A549 (cell line): ENCODE measurements at regions not wholly inside any gene's neighbourhood (a gene's known extent, or its start where the extent isn't known, plus 50 kb on each side); places are given as distances from the start of the nearest gene placed in this dataset.
A peak's percentile ranks its signal among the peaks of the same experiment; 100 is the strongest.

ENCODE experiments used
- ATAC-seq, 2 experiments: fragments of 200-7000 bp in 1 of 2; fragments of >200 bp in 1 of 2; cut with Nextera tagmentation in 1 of 2; cut with Tn5 transposase in 1 of 2; 3 replicates each; pipeline versions ENCODE4 v1.8.0 to v1.9.1; 2018 to 2020; ENCODE audit warnings: mild to moderate bottlenecking in 1 of 2, moderate library complexity in 1 of 2
- CTCF ChIA-PET: fragments of 300-600 bp; sonication (Branson Sonifier 250); formaldehyde crosslinking; extraction: SDS; loops from one replicate; lab custom pipeline; 2021; ENCODE audit warnings: antibody characterized with exemption, inconsistent platforms; lab: Yijun Ruan, JAX
- POLR2A ChIA-PET: fragments of 350-600 bp; formaldehyde crosslinking; extraction: SDS; loops from one replicate; lab custom pipeline; 2021; ENCODE audit warnings: antibody characterized with exemption, inconsistent platforms; lab: Yijun Ruan, JAX
- DNase-seq, 2 experiments: peaks; one replicate each; pipeline versions ENCODE4 v3.0.0 to v3.0.0-alpha.2; 2011 to 2016; ENCODE audit warnings: low read depth in 1 of 2, low spot score in 1 of 2
- FAIRE-seq: peaks from 2 replicates; lab custom pipeline; 2011; peaks lifted over from hg19 to GRCh38; lab: Jason Lieb, UNC
- H3K27ac ChIP-seq, 2 experiments: fragments of >200 bp; sonication (Bioruptor Twin); formaldehyde crosslinking; 3 replicates each; pipeline ENCODE4 v1.5.1; 2016 to 2017
- H3K4me1 ChIP-seq: fragments of >200 bp; sonication (Bioruptor Twin); formaldehyde crosslinking; 3 replicates; pipeline ENCODE4 v1.6.1; 2016
- H3K4me2 ChIP-seq: fragments of >200 bp; sonication (Bioruptor Twin); formaldehyde crosslinking; 3 replicates; pipeline ENCODE4 v1.6.1; 2016
- H3K4me3 ChIP-seq: fragments of >200 bp; sonication (Bioruptor Twin); formaldehyde crosslinking; 3 replicates; pipeline ENCODE4 v1.5.1; 2016
- H3K9me3 ChIP-seq: fragments of >200 bp; sonication (Bioruptor Twin); formaldehyde crosslinking; 3 replicates; pipeline ENCODE4 v1.6.1; 2016
- BHLHE40 ChIP-seq: IDR thresholded peaks from 2 replicates; pipeline ENCODE4 v1.6.1; 2012; ENCODE audit warnings: low read depth, low read length, inconsistent platforms
- CBX2 ChIP-seq: fragments of 200-600 bp; sonication (generic); IDR thresholded peaks from 2 replicates; pipeline ENCODE4 v1.6.1; 2016; ENCODE audit warnings: low read depth, mild to moderate bottlenecking, borderline replicate concordance
- CBX8 ChIP-seq: fragments of 200-600 bp; sonication (generic); IDR thresholded peaks from 2 replicates; pipeline ENCODE4 v1.6.1; 2016
- CHD4 ChIP-seq: fragments of 200-600 bp; sonication (generic); IDR thresholded peaks from 2 replicates; pipeline ENCODE4 v1.6.1; 2016; ENCODE audit warnings: antibody characterized with exemption, mild to moderate bottlenecking, borderline replicate concordance
- EP300 ChIP-seq, 2 experiments: fragments of >200 bp; sonication (Bioruptor Twin); formaldehyde crosslinking; IDR thresholded peaks; 2 replicates in 1 of 2; 3 replicates in 1 of 2; pipeline ENCODE4 v1.6.1; 2016 to 2017
- FOSL2 ChIP-seq, 2 experiments: fragments of 450-650 bp in 1 of 2; fragments of >200 bp in 1 of 2; sonication (Bioruptor Twin) in 1 of 2; formaldehyde crosslinking; IDR thresholded peaks; 2 replicates each; pipeline versions ENCODE4 v1.5.0 to v1.6.1; 2016 to 2020; ENCODE audit warnings: mild to moderate bottlenecking in 1 of 2, moderate library complexity in 1 of 2
- GATA3 ChIP-seq: IDR thresholded peaks from 2 replicates; pipeline ENCODE4 v1.6.1; 2012; ENCODE audit warnings: borderline replicate concordance
- HDAC2 ChIP-seq: fragments of 200-600 bp; sonication (generic); IDR thresholded peaks from 2 replicates; pipeline ENCODE4 v1.6.1; 2016
- HOXA7 ChIP-seq: fragments of 250-450 bp; sonication (Bioruptor Pico); IDR thresholded peaks from 2 replicates; pipeline ENCODE4 v1.5.0; 2020; ENCODE audit warnings: mild to moderate bottlenecking, moderate library complexity
- JUNB ChIP-seq: fragments of >200 bp; sonication (Bioruptor Twin); formaldehyde crosslinking; IDR thresholded peaks from 2 replicates; pipeline ENCODE4 v1.6.1; 2016
- KDM1A ChIP-seq: fragments of 200-600 bp; sonication (generic); IDR thresholded peaks from 2 replicates; pipeline ENCODE4 v1.6.1; 2016; ENCODE audit warnings: low read depth, mild to moderate bottlenecking
- MAFK ChIP-seq: fragments of 450-650 bp; IDR thresholded peaks from 2 replicates; pipeline ENCODE4 v1.6.1; 2014; ENCODE audit not compliant: partially characterized antibody
- MAX ChIP-seq: IDR thresholded peaks from 2 replicates; pipeline ENCODE4 v1.6.1; 2012
- NR3C1 ChIP-seq: fragments of >200 bp; sonication (Bioruptor Twin); formaldehyde crosslinking; IDR thresholded peaks from 3 replicates; pipeline ENCODE4 v1.6.1; 2017
- POLR2AphosphoS2 ChIP-seq: conservative IDR thresholded peaks from 2 replicates; pipeline ENCODE4 v1.6.1; 2012; ENCODE audit warnings: low read length, improper control_type of control experiment, inconsistent platforms
- RAD21 ChIP-seq, 2 experiments: fragments of >200 bp in 1 of 2; sonication (Bioruptor Twin) in 1 of 2; formaldehyde crosslinking in 1 of 2; IDR thresholded peaks in 1 of 2; conservative IDR thresholded peaks in 1 of 2; 2 replicates in 1 of 2; 3 replicates in 1 of 2; pipeline ENCODE4 v1.6.1; 2012 to 2018; ENCODE audit warnings: inconsistent platforms in 1 of 2
- RNF2 ChIP-seq: fragments of 200-600 bp; sonication (generic); IDR thresholded peaks from 2 replicates; pipeline ENCODE4 v1.6.1; 2016; ENCODE audit warnings: low read depth, mild to moderate bottlenecking, antibody characterized with exemption, moderate library complexity, borderline replicate concordance
- SMC3 ChIP-seq: fragments of >200 bp; sonication (Bioruptor Twin); formaldehyde crosslinking; IDR thresholded peaks from 3 replicates; pipeline ENCODE4 v1.6.1; 2018; ENCODE audit warnings: inconsistent platforms
- ZC3H11A ChIP-seq: fragments of 450-650 bp; IDR thresholded peaks from 2 replicates; pipeline ENCODE4 v1.6.1; 2014; ENCODE audit warnings: antibody characterized with exemption, mild to moderate bottlenecking
- WGBS: methylation state at CpG from one replicate; pipeline ENCODE4 v1.1.6; 2017; ENCODE audit errors: missing lambda C conversion rate; 5-methylcytosine and 5-hydroxymethylcytosine counted together
- TF ChIP-seq, protein P1 (sequence below): fragments of 250-450 bp; sonication (Bioruptor Pico); IDR thresholded peaks from 2 replicates; pipeline ENCODE4 v1.5.0; 2020; ENCODE audit warnings: low read depth, mild to moderate bottlenecking, moderate library complexity
- TF ChIP-seq, protein P2 (sequence below): fragments of >200 bp; sonication (Bioruptor Twin); formaldehyde crosslinking; IDR thresholded peaks from 3 replicates; pipeline ENCODE4 v1.5.1; 2016
- TF ChIP-seq, protein P3 (sequence below): fragments of >200 bp; sonication (Bioruptor Twin); formaldehyde crosslinking; IDR thresholded peaks from 3 replicates; pipeline ENCODE4 v1.6.1; 2016

- ATAC-seq (no peak), FAIRE-seq (no peak), DNase-seq (no peak)
- Histone ChIP-seq H3K4me1 (no peaks in the 10 kb centered on the region), H3K9me3 (no peaks in the 10 kb centered on the region), H3K27ac (no peak overlapping the region), H3K4me2 (no peak overlapping the region)
- POLR2A ChIA-PET: no interaction called here
- WGBS: 22% methylated on average over 6 of the region's 6 CpGs
- TF ChIP-seq JUNB (no peak), MAX (no peak), POLR2AphosphoS2 (no peak), CBX2 (no peak), EP300 (IDR thresholded peaks at IDR 0.05) (no peak), KDM1A (no peak), BHLHE40 (no peak), CHD4 (no peak)
- TF ChIP-seq, protein P1, sequence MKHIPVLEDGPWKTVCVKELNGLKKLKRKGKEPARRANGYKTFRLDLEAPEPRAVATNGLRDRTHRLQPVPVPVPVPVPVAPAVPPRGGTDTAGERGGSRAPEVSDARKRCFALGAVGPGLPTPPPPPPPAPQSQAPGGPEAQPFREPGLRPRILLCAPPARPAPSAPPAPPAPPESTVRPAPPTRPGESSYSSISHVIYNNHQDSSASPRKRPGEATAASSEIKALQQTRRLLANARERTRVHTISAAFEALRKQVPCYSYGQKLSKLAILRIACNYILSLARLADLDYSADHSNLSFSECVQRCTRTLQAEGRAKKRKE (CRISPR knock-in tag): no peak
- TF ChIP-seq, all 56 proteins: peak for 0
- CTCF ChIA-PET: interaction anchor here (0.6 to 6.1 kb wide), 16 partner anchors 9 to 1429 kb away, joined by 3 to 94 read pairs (median 6); partner anchors contain the start of gene MPHOSPH6
- H3K4me3 ChIP-seq: no peak overlapping the region
These were observed 61.2 kb upstream of the MPHOSPH6 start for GRCh38 chr16:82231008-82231787.

GRCh38 chr16:82229800-82230619, 60.0 kb upstream of the MPHOSPH6 start:
- ChIA-PET POLR2A (no interaction called here), CTCF (interaction anchor here (0.6 to 6.1 kb wide), 37 partner anchors 11 to 619 kb away, joined by 3 to 94 read pairs (median 4); partner anchors contain the start of gene MPHOSPH6)
- H3K9me3 ChIP-seq: no peaks in the 10 kb centered on the region
- H3K4me1 ChIP-seq: no peaks in the 10 kb centered on the region
- ATAC-seq (peak; percentile 89 to 96), FAIRE-seq (no peak), DNase-seq (peak; percentile 50 to 73)
- TF ChIP-seq JUNB: no peak
- TF ChIP-seq RAD21 (conservative IDR thresholded peaks at IDR 0.05 in 1 of 2, IDR thresholded peaks at IDR 0.05 in 1 of 2): peak; percentile 85 to 88
- no peak for TF ChIP-seq RNF2
- TF ChIP-seq NR3C1: no peak
- no peak for TF ChIP-seq CBX8
- no peak for TF ChIP-seq ZC3H11A
- no peak for TF ChIP-seq MAFK
- TF ChIP-seq, protein P2, sequence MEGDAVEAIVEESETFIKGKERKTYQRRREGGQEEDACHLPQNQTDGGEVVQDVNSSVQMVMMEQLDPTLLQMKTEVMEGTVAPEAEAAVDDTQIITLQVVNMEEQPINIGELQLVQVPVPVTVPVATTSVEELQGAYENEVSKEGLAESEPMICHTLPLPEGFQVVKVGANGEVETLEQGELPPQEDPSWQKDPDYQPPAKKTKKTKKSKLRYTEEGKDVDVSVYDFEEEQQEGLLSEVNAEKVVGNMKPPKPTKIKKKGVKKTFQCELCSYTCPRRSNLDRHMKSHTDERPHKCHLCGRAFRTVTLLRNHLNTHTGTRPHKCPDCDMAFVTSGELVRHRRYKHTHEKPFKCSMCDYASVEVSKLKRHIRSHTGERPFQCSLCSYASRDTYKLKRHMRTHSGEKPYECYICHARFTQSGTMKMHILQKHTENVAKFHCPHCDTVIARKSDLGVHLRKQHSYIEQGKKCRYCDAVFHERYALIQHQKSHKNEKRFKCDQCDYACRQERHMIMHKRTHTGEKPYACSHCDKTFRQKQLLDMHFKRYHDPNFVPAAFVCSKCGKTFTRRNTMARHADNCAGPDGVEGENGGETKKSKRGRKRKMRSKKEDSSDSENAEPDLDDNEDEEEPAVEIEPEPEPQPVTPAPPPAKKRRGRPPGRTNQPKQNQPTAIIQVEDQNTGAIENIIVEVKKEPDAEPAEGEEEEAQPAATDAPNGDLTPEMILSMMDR: peak; percentile 87
- TF ChIP-seq, protein P3, sequence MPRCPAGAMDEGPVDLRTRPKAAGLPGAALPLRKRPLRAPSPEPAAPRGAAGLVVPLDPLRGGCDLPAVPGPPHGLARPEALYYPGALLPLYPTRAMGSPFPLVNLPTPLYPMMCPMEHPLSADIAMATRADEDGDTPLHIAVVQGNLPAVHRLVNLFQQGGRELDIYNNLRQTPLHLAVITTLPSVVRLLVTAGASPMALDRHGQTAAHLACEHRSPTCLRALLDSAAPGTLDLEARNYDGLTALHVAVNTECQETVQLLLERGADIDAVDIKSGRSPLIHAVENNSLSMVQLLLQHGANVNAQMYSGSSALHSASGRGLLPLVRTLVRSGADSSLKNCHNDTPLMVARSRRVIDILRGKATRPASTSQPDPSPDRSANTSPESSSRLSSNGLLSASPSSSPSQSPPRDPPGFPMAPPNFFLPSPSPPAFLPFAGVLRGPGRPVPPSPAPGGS: no peak
- TF ChIP-seq SMC3: peak; percentile 91
- TF ChIP-seq HOXA7 (CRISPR knock-in tag): no peak
- TF ChIP-seq GATA3: no peak
- no peak for TF ChIP-seq HDAC2
- TF ChIP-seq FOSL2 (IDR thresholded peaks at IDR 0.05): no peak
- TF ChIP-seq FOSL2 (CRISPR knock-in tag; IDR thresholded peaks at IDR 0.05): no peak
- no peak overlapping the region for H3K27ac ChIP-seq
- no peak overlapping the region for H3K4me3 ChIP-seq
- 48% methylated on average over 6 of the region's 6 CpGs for WGBS
- H3K4me2 ChIP-seq: no peak overlapping the region
